ENCODE measurements at regions not wholly inside any gene's neighbourhood (a gene's known extent, or its start where the extent isn't known, plus 50 kb on each side); places are given as distances from the start of the nearest gene placed in this dataset.

- H3K9me2 ChIP-seq (replicated peaks; ENCODE audit: control insufficient read depth, low read length): no peaks in the 10 kb centered on the region
- TF ChIP-seq EZH2phosphoT487 (IDR thresholded peaks at IDR 0.05; ENCODE audit: borderline replicate concordance, low read length): no peak
- no peak for TF ChIP-seq CTCF (IDR thresholded peaks at IDR 0.05; ENCODE audit: low read depth, low read length, poor library complexity, severe bottlenecking)
- H3K4me1 ChIP-seq (ENCODE audit: control insufficient read depth, low read length): no peaks in the 10 kb centered on the region
- no peaks in the 10 kb centered on the region for H3K36me3 ChIP-seq (ENCODE audit: control insufficient read depth, low read length)
- H3K27me3 ChIP-seq (ENCODE audit: control insufficient read depth, low read length): no peaks in the 10 kb centered on the region
- H3K79me2 ChIP-seq (ENCODE audit: control insufficient read depth, low read length): no peaks in the 10 kb centered on the region
- no peaks in the 10 kb centered on the region for H3F3A ChIP-seq (ENCODE audit: control insufficient read depth, insufficient read depth)
- H3K27ac ChIP-seq (ENCODE audit: low read depth, low read length): no peak overlapping the region
- H3K4me2 ChIP-seq (ENCODE audit: low read length): no peak overlapping the region
- H4K20me1 ChIP-seq (ENCODE audit: control insufficient read depth, insufficient read depth, low read depth, low read length): no peaks in the 10 kb centered on the region
- H3K4me3 ChIP-seq (ENCODE audit: low read length): no peak overlapping the region
- H3K9me3 ChIP-seq (ENCODE audit: control insufficient read depth, insufficient read depth, low read length): peaks cover 6% of the 10 kb centered on the region; the same call in 1 of the 2 replicates
These were observed 398.7 kb downstream of the DSEL start for GRCh38 chr18:67117804-67118203.

GRCh38 chr18:67109535-67109934, 407.0 kb downstream of the DSEL start:
- Histone ChIP-seq H3K27ac (ENCODE audit: low read depth, low read length) (no peak overlapping the region), H4K20me1 (ENCODE audit: control insufficient read depth, insufficient read depth, low read depth, low read length) (no peaks in the 10 kb centered on the region), H3K9me3 (ENCODE audit: control insufficient read depth, insufficient read depth, low read length) (no peaks in the 10 kb centered on the region), H3K79me2 (ENCODE audit: control insufficient read depth, low read length) (no peaks in the 10 kb centered on the region), H3K36me3 (ENCODE audit: control insufficient read depth, low read length) (no peaks in the 10 kb centered on the region), H3K4me3 (ENCODE audit: low read length) (no peak overlapping the region), H3F3A (ENCODE audit: control insufficient read depth, insufficient read depth) (no peaks in the 10 kb centered on the region), H3K9me2 (replicated peaks; ENCODE audit: control insufficient read depth, low read length) (no peaks in the 10 kb centered on the region), H3K27me3 (ENCODE audit: control insufficient read depth, low read length) (no peaks in the 10 kb centered on the region), H3K4me2 (ENCODE audit: low read length) (no peak overlapping the region), H3K4me1 (ENCODE audit: control insufficient read depth, low read length) (no peaks in the 10 kb centered on the region)
- no peak for TF ChIP-seq CTCF (IDR thresholded peaks at IDR 0.05; ENCODE audit: low read depth, low read length, poor library complexity, severe bottlenecking)
- TF ChIP-seq EZH2phosphoT487 (IDR thresholded peaks at IDR 0.05; ENCODE audit: borderline replicate concordance, low read length): no peak

GRCh38 chr18:67108894-67109293, 407.6 kb downstream of the DSEL start:
- H3K4me2 ChIP-seq (ENCODE audit: low read length): no peak overlapping the region
- H3K4me3 ChIP-seq (ENCODE audit: low read length): no peak overlapping the region
- H3K9me3 ChIP-seq (ENCODE audit: control insufficient read depth, insufficient read depth, low read length): no peaks in the 10 kb centered on the region
- H3K27me3 ChIP-seq (ENCODE audit: control insufficient read depth, low read length): no peaks in the 10 kb centered on the region
- H3F3A ChIP-seq (ENCODE audit: control insufficient read depth, insufficient read depth): no peaks in the 10 kb centered on the region
- no peaks in the 10 kb centered on the region for H4K20me1 ChIP-seq (ENCODE audit: control insufficient read depth, insufficient read depth, low read depth, low read length)
- H3K27ac ChIP-seq (ENCODE audit: low read depth, low read length): no peak overlapping the region
- TF ChIP-seq EZH2phosphoT487 (IDR thresholded peaks at IDR 0.05; ENCODE audit: borderline replicate concordance, low read length) (no peak), CTCF (IDR thresholded peaks at IDR 0.05; ENCODE audit: low read depth, low read length, poor library complexity, severe bottlenecking) (no peak)
- no peaks in the 10 kb centered on the region for H3K9me2 ChIP-seq (replicated peaks; ENCODE audit: control insufficient read depth, low read length)
- H3K36me3 ChIP-seq (ENCODE audit: control insufficient read depth, low read length): no peaks in the 10 kb centered on the region
- H3K79me2 ChIP-seq (ENCODE audit: control insufficient read depth, low read length): no peaks in the 10 kb centered on the region
- no peaks in the 10 kb centered on the region for H3K4me1 ChIP-seq (ENCODE audit: control insufficient read depth, low read length)
